Naive B cell (primary cell): ENCODE measurements at regions not wholly inside any gene's neighbourhood (a gene's known extent, or its start where the extent isn't known, plus 50 kb on each side); places are given as distances from the start of the nearest gene placed in this dataset.
A peak's percentile ranks its signal among the peaks of the same experiment; 100 is the strongest.

Experiments used
- ATAC-seq, 2 donors: fragments of 150-1000 bp; cut with Tn5 transposase; 2 replicates each; pipeline ENCODE4 v1.10.0; 2021; ENCODE audit warnings: low read depth in 2 of 2, mild to moderate bottlenecking in 2 of 2, moderate library complexity in 2 of 2
- DNase-seq: peaks from one replicate; pipeline ENCODE4 v3.0.0; 2022
- H3K27ac Mint-ChIP-seq, 6 donors: one replicate each; pipeline ENCODE4 v1.8.0; 2020 to 2022; ENCODE audit warnings: mild to moderate bottlenecking in 6 of 6, mixed read lengths in 6 of 6, moderate library complexity in 5 of 6, inconsistent platforms in 2 of 6
- H3K27me3 Mint-ChIP-seq, 3 donors: one replicate each; pipeline ENCODE4 v1.8.0; 2021 to 2022; ENCODE audit warnings: mixed read lengths in 3 of 3, mild to moderate bottlenecking in 1 of 3
- H3K36me3 Mint-ChIP-seq, 2 donors: one replicate each; pipeline ENCODE4 v1.8.0; 2020 to 2022; ENCODE audit warnings: mixed read lengths in 2 of 2, inconsistent platforms in 1 of 2, mild to moderate bottlenecking in 1 of 2
- H3K4me1 Mint-ChIP-seq, 3 donors: one replicate each; pipeline ENCODE4 v1.8.0; 2020 to 2022; ENCODE audit warnings: mixed read lengths in 3 of 3, inconsistent platforms in 1 of 3, mild to moderate bottlenecking in 1 of 3, moderate library complexity in 1 of 3
- H3K4me3 Mint-ChIP-seq, 8 donors: one replicate each; pipeline ENCODE4 v1.8.0; 2020 to 2022; ENCODE audit warnings: mild to moderate bottlenecking in 8 of 8, mixed read lengths in 8 of 8, moderate library complexity in 8 of 8, inconsistent platforms in 2 of 8
- H3K9me3 Mint-ChIP-seq, 7 donors: one replicate each; pipeline ENCODE4 v1.8.0; 2020 to 2022; ENCODE audit warnings: mixed read lengths in 7 of 7, mild to moderate bottlenecking in 5 of 7, inconsistent platforms in 2 of 7, moderate library complexity in 1 of 7

DNA sequence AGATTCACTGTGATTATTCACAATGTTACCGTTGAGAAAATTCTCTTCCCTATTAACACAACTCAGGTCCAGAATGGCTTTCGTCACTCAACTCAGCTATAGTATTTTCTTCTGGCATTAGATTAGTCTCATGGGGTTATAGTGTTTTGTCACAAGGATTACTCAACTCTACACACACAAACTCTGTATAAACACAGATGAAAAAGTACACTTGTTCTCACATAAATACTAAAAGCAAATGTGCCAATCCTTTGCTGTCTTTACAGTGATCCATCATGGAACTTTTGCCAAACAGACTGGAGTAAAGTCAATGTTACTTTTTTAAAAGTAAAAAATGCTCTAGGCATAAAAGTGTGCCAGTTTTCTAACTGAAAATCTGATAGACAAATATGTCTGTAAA is 267.6 kb downstream of the RBM43 start:
- H3K4me3 Mint-ChIP-seq = no peak overlapping the region
- H3K27ac Mint-ChIP-seq = no peak overlapping the region
- peaks cover 2 to 22% (median 11%) of the 10 kb centered on the region in 7 donors for H3K9me3 Mint-ChIP-seq
- H3K36me3 Mint-ChIP-seq = peaks cover 0 to 5% of the 10 kb centered on the region in 2 donors
- DNase-seq = no peak
- ATAC-seq = no peak
- H3K27me3 Mint-ChIP-seq = peaks cover 0 to 4% (median 0%) of the 10 kb centered on the region in 3 donors
- no peaks in the 10 kb centered on the region for H3K4me1 Mint-ChIP-seq

DNA sequence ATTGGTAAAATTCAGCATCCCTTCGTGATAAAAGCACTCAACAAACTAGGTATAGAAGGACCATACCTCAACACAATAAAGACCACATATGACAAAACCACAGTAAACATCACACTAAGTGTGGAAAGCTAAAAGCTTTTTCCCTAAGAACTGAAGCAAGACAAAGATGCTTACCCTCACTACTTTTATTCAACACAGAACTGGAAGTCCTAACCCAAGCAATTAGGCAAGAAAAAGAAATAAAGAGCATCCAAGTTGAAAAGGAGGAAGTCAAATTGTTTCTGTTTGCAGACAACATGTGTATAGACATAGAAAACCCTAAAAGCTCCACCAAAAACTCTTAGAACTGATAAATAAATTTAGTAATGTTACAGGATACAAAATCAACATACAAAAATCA is 271.7 kb downstream of the RBM43 start:
- Mint-ChIP-seq H3K4me3 (no peak overlapping the region), H3K27ac (no peak overlapping the region)

DNA sequence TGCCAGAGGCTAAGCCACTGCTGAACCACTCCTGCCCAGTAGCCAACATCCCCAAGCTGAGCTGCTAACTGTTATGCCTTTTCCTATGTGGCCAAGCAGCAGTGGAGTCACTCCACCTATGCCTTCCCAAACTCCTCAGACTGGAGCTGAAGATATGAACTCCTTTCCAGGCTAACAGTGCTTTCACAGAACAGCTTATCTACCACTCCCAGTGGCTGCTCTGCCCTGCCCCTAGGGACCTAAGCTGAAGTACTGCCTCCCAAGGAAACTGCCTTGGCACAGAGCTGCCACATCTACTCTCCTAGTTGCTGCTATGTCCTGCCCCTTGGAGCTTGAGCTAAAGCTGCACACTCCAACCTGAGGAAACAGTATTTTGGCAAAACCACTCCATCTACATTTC is 275.9 kb downstream of the RBM43 start:
- ATAC-seq (no peak), DNase-seq (no peak)
- H3K27ac Mint-ChIP-seq = no peak overlapping the region
- H3K4me1 Mint-ChIP-seq = no peaks in the 10 kb centered on the region
- H3K4me3 Mint-ChIP-seq = no peak overlapping the region
- H3K27me3 Mint-ChIP-seq = peaks cover 0 to 19% (median 9%) of the 10 kb centered on the region in 3 donors
- H3K36me3 Mint-ChIP-seq = peaks cover 0 to 5% of the 10 kb centered on the region in 2 donors
- peaks cover 2 to 43% (median 23%) of the 10 kb centered on the region in 7 donors for H3K9me3 Mint-ChIP-seq

More for the DNA sequence above, 271.7 kb downstream of the RBM43 start:
- Mint-ChIP-seq H3K36me3 (peaks cover 0 to 5% of the 10 kb centered on the region in 2 donors), H3K9me3 (peaks cover 2 to 44% (median 23%) of the 10 kb centered on the region in 7 donors), H3K27me3 (peaks cover 0 to 5% (median 2%) of the 10 kb centered on the region in 3 donors), H3K4me1 (no peaks in the 10 kb centered on the region)
- DNase-seq (no peak), ATAC-seq (no peak)

DNA sequence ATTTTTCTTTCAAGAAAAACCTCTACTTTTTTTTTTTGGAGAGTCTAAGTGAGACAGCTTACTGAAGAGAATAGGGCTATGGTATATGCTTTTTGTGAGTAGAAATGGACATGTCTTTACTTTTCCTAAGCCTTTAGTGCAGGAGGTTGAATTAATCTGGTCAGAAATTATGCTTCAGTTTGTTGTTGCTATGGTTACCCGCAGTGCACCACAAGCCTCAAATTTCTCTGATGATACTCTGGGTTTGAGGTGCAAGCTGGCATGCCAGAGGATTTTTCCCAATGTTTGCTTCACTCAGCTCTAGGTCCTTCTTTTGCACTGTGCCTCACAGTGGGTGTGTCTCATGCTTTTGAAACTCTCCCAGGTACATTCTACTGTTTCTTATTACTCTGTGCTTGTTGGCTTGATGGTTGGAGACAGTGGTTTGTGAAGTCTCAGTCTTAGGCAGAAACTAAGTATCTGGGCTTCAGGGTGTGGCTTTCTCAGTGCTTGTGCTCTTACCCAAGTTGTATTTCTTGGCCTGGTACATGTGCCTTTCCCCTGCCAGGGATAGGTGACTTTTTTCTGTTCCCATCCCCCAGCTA is 278.3 kb downstream of the RBM43 start:
- no peaks in the 10 kb centered on the region for H3K36me3 Mint-ChIP-seq
- H3K27me3 Mint-ChIP-seq = peaks cover 0 to 19% (median 9%) of the 10 kb centered on the region in 3 donors
- peaks cover 0 to 25% (median 13%) of the 10 kb centered on the region in 7 donors for H3K9me3 Mint-ChIP-seq
- no peak for DNase-seq
- ATAC-seq = no peak
- H3K4me3 Mint-ChIP-seq = no peak overlapping the region
- H3K27ac Mint-ChIP-seq = peak overlapping the region in 1 of 6 donors; percentile 18
- no peaks in the 10 kb centered on the region for H3K4me1 Mint-ChIP-seq

DNA sequence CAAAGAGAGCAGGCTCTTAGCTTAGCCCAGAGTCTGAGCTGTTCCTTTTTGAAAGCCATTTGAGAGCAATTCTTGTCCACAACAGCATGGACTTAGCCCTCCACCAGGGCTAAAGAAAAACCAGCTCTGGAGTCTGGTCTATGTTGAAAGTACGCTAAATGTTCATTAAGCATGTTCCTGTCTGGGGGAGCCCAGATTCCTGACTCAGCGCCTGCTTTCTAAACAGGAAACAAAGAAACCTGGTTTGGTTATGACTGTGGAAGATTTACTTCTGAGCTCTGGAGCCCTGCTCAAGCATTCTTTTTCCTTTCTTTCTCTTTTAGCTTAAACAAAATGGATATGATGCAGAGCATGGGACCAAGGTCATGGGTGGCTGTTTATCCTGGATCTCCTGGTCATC is 279.8 kb downstream of the RBM43 start:
- H3K4me1 Mint-ChIP-seq = no peaks in the 10 kb centered on the region
- ATAC-seq (no peak), DNase-seq (no peak)
- peaks cover 0 to 19% (median 9%) of the 10 kb centered on the region in 3 donors for H3K27me3 Mint-ChIP-seq
- H3K4me3 Mint-ChIP-seq = no peak overlapping the region
- H3K9me3 Mint-ChIP-seq = peaks cover 0 to 13% (median 4%) of the 10 kb centered on the region in 7 donors
- no peak overlapping the region for H3K27ac Mint-ChIP-seq
- H3K36me3 Mint-ChIP-seq = no peaks in the 10 kb centered on the region

DNA sequence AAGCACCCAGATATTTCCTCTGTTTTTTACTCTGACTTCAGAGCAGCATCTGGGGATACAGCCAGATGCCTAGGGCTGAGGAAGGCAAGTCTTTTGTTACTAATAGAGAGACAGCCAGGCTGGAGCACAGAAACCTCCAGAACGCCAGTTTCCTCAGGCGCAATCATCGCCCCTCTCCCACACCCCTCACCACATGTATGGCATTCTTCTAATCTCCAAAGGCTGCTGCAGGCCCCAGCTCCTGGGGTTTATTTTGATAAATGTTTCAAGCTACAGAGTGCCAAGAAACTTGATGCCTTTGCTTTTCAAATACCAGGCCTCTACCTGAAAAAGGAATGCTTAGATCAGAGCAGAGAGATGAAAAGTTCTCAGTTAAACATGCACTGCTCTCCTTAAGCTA is 283.6 kb downstream of the RBM43 start:
- ATAC-seq (no peak), DNase-seq (no peak)
- Mint-ChIP-seq H3K4me3 (no peak overlapping the region), H3K27me3 (peaks cover 0 to 10% (median 0%) of the 10 kb centered on the region in 3 donors), H3K9me3 (peaks cover 0 to 5% (median 0%) of the 10 kb centered on the region in 7 donors), H3K4me1 (no peaks in the 10 kb centered on the region), H3K27ac (no peak overlapping the region), H3K36me3 (no peaks in the 10 kb centered on the region)

DNA sequence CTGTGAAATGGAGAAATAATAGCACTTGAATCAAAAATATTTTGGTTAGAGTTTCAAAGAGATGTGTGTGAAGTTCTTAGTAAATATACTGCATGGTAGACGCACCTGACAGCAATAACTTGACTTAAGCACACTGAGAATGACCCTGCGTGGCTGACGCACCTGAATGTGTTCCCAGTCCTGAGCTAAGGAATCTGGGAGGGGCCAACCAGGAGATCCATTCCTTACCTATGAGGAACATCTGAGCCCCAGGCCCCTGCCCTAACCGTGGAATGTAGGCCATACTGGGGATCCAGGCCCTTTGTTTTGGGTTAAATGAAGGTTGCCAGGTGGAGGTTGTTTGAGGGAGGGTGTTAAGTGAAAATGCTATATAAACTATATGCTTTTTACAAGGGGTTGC is 284.4 kb downstream of the RBM43 start:
- H3K4me3 Mint-ChIP-seq = no peak overlapping the region
- no peaks in the 10 kb centered on the region for H3K36me3 Mint-ChIP-seq
- ATAC-seq = no peak
- peaks cover 0 to 2% (median 0%) of the 10 kb centered on the region in 3 donors for H3K27me3 Mint-ChIP-seq
- DNase-seq = no peak
- H3K27ac Mint-ChIP-seq = peak overlapping the region in 1 of 6 donors; percentile 62
- no peaks in the 10 kb centered on the region for H3K9me3 Mint-ChIP-seq
- H3K4me1 Mint-ChIP-seq = no peaks in the 10 kb centered on the region

DNA sequence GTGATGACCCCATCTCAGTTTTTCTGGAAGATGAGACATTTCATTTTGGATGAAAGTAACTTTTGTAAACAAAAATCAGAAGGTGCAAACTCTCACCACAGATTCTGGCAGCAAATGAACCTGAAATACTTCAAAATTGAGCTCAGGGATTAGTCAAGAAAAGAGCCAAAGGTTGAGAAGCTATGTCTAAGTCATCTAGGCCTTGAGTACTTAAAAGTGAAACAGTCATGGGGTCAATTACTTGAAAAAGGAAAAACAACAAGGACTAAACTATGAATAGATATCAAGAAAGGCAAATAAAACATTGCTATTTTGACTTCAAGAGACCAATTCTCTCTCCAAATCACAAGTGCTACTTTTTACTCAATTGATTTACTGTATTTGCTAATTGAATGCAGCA is 285.1 kb downstream of the RBM43 start:
- H3K9me3 Mint-ChIP-seq = no peaks in the 10 kb centered on the region
- no peaks in the 10 kb centered on the region for H3K27me3 Mint-ChIP-seq
- no peaks in the 10 kb centered on the region for H3K4me1 Mint-ChIP-seq
- H3K36me3 Mint-ChIP-seq = no peaks in the 10 kb centered on the region
- DNase-seq (no peak), ATAC-seq (no peak)
- no peak overlapping the region for H3K4me3 Mint-ChIP-seq
- H3K27ac Mint-ChIP-seq = no peak overlapping the region

DNA sequence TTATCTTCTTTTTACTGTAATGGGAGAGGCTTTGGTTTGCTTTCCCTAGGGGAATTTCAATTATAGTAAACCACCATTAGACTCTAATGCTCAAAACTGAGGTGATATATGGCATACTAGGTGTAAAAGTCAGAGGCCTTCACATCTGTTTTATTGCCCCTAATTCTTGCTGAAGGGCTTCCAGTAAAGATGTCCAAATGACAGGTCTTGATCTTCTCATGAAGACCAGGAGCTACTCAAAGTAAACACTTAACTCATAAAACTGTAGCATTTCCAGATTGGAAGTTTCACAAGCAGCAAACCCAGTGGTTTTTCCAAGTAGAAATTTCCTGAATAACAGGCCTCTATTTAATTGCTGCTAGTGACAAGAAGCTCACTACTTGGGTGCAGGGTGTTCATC is 286.8 kb downstream of the RBM43 start:
- Mint-ChIP-seq H3K36me3 (no peaks in the 10 kb centered on the region), H3K4me3 (no peak overlapping the region), H3K27me3 (no peaks in the 10 kb centered on the region), H3K4me1 (no peaks in the 10 kb centered on the region), H3K27ac (no peak overlapping the region), H3K9me3 (peaks cover 0 to 3% (median 0%) of the 10 kb centered on the region in 7 donors)
- DNase-seq (no peak), ATAC-seq (no peak)

DNA sequence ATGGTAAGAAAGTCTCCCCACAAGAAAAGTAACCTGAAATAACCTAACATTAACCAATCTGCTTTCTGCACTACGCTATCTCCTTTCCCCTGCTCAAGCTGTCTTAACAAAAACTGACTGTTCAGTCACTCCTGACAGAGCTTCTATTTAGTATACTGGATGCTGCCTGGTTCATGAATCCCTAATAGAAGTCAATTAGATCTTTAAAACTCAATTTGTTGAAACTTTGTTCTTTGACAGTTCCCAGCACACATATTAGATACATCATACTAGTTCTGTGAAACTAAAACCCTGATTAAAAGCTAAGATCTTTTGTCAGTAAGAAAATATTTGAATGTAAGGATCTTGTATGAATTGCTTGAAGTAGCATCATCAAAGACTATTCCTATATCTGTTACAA is 287.4 kb downstream of the RBM43 start:
- Mint-ChIP-seq H3K4me1 (no peaks in the 10 kb centered on the region), H3K36me3 (no peaks in the 10 kb centered on the region), H3K27me3 (no peaks in the 10 kb centered on the region), H3K4me3 (no peak overlapping the region), H3K27ac (no peak overlapping the region), H3K9me3 (peaks cover 0 to 3% (median 0%) of the 10 kb centered on the region in 7 donors)
- DNase-seq = no peak
- ATAC-seq = no peak

DNA sequence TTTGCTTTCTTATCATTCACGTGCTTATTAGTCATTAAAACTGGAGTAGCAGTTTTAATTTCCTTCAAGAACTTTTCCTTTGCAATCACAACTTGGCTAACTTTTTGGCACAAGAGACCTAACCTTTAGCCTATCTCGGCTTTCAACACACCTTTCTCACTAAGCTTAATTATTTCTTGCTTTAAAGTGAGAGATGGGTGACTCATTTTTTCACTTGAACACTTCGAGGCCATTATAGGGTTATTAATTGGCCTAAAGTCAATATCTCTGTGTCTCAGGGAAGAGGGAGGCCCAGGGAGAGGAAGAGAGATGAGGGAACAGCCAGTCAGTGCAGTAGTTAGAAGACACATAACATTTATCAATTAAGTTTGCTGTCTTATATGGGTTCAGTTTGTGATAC is 289.8 kb downstream of the RBM43 start:
- Mint-ChIP-seq H3K36me3 (no peaks in the 10 kb centered on the region), H3K27ac (no peak overlapping the region), H3K9me3 (peaks cover 0 to 3% (median 0%) of the 10 kb centered on the region in 7 donors), H3K4me3 (no peak overlapping the region), H3K27me3 (no peaks in the 10 kb centered on the region), H3K4me1 (no peaks in the 10 kb centered on the region)
- DNase-seq (no peak), ATAC-seq (no peak)

DNA sequence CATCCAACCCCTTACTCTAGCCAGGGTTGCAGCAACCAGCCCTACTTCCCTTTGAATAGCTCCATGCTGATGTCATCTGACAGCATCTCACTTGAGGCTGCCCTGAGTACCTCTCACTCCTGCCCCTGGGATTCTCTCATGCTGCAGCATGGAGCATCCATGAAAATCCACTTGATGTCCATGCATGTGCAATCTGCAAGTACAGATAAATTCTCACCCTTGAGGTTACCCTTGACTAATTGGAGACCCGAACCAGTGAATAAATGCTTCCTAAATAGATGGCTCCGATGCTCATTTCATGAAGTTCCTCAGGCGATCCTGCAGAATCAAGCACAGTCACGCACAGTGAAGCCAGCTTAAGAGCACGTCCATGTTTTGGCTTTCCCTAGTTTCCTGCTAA is 298.3 kb downstream of the RBM43 start:
- Mint-ChIP-seq H3K27me3 (no peaks in the 10 kb centered on the region), H3K27ac (no peak overlapping the region), H3K36me3 (no peaks in the 10 kb centered on the region), H3K4me3 (no peak overlapping the region), H3K9me3 (peaks cover 0 to 7% (median 3%) of the 10 kb centered on the region in 7 donors), H3K4me1 (no peaks in the 10 kb centered on the region)
- ATAC-seq = no peak
- DNase-seq = no peak

DNA sequence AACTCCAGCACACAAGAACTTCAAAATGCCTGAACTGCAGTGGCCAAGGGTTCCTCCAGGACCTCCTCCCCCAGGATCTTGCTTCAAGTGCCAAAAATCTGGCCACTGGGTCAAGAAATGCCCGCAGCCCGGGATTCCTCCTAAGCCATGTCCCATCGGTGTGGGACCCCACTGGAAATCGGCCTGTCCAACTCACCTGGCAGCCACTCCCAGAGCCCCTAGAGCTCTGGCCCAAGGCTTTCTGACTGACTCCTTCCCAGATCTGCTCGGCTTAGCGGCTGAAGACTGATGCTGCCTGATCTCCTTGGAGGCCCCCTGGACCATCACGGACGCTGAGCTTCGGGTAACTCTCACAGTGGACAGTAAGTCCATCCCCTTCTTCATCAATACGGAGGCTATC is 306.4 kb downstream of the RBM43 start:
- DNase-seq (no peak), ATAC-seq (no peak)
- Mint-ChIP-seq H3K4me3 (no peak overlapping the region), H3K4me1 (no peaks in the 10 kb centered on the region), H3K9me3 (peaks cover 0 to 13% (median 7%) of the 10 kb centered on the region in 7 donors), H3K27ac (no peak overlapping the region), H3K27me3 (no peaks in the 10 kb centered on the region), H3K36me3 (no peaks in the 10 kb centered on the region)

DNA sequence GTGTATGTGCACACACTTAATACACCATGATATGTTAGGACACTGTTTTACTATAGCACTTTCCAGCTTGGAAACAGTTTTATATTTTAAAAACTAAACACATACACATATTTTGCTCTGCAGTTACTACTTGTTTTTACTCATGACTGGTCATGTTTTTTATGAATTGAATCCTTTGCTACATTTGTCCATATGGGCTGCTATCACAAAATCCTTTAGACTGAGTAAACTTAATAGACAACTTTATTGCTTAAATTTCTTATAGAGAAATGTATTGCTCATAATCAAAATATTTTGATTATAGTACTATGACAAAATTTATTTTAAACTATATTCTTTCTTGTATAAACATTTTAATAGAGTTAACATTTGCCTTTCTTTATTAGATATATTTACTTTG is 314.8 kb downstream of the RBM43 start:
- no peaks in the 10 kb centered on the region for H3K27me3 Mint-ChIP-seq
- peaks cover under 1 to 9% (median 3%) of the 10 kb centered on the region in 7 donors for H3K9me3 Mint-ChIP-seq
- H3K4me3 Mint-ChIP-seq = no peak overlapping the region
- H3K27ac Mint-ChIP-seq = no peak overlapping the region
- DNase-seq (no peak), ATAC-seq (no peak)
- H3K36me3 Mint-ChIP-seq = no peaks in the 10 kb centered on the region
- no peaks in the 10 kb centered on the region for H3K4me1 Mint-ChIP-seq

DNA sequence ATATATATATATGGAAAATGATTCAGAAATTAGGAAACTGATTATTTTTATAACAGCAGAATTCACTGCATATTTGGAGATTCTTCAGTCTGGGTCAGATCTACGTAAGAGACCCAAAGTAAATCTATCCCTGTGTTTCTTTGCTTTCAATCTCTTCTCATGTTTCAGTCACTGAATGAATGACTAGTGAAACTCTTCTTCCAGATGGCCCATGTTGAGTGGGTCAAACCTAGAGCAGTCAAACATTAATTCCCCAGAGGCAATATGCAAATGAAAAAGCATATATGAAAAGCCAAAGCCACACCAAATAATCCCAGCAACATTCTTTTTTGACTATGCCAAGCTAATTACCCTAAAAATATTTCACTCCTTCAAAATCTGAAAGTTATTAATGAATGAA is 317.3 kb downstream of the RBM43 start:
- H3K4me3 Mint-ChIP-seq = no peak overlapping the region
- H3K9me3 Mint-ChIP-seq = peaks cover 0 to 5% (median 0%) of the 10 kb centered on the region in 7 donors
- DNase-seq = no peak
- H3K27ac Mint-ChIP-seq = no peak overlapping the region
- no peaks in the 10 kb centered on the region for H3K27me3 Mint-ChIP-seq
- no peak for ATAC-seq
- H3K4me1 Mint-ChIP-seq = no peaks in the 10 kb centered on the region
- H3K36me3 Mint-ChIP-seq = no peaks in the 10 kb centered on the region
